ENCODE measurements at regions not wholly inside any gene's neighbourhood (a gene's known extent, or its start where the extent isn't known, plus 50 kb on each side); places are given as distances from the start of the nearest gene placed in this dataset.

DNA sequence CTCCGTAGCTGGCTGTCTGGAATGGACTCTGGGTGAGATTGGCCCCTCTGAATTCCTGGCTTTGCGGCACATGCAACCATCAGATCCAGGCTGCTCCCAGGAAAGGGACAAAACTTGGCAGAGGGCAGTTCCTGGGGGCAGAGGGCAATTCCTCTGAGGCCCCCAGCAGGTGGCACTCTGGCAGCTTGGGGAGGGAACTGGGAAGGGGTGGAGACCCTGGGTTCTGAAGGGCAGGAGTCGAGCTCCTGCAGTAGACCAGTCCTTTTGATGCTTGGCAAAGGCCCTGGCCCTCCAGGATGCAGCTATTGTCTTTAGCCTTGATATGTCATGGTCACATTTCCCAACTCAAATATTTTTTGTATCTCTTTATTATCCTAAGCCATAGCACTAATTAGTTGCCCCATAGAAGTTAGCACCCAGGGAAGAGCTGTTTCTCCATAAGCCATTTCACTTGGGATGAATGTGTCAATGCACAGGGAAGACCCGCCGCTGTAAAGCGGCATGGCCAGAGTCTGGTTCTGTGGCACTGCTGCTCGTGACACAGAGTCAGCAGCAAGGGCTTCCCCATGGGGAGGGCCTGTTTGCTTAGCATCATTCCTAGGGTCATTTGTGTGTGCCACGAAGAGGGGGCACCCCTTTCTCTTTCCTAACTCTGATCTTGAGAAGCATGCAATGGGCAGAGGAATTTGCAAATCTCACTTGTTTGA lies 51.2 kb upstream of the CDK20 start:
- H3K27me3 ChIP-seq (ENCODE audit: insufficient read depth, low read length), result no peaks in the 10 kb centered on the region

DNA sequence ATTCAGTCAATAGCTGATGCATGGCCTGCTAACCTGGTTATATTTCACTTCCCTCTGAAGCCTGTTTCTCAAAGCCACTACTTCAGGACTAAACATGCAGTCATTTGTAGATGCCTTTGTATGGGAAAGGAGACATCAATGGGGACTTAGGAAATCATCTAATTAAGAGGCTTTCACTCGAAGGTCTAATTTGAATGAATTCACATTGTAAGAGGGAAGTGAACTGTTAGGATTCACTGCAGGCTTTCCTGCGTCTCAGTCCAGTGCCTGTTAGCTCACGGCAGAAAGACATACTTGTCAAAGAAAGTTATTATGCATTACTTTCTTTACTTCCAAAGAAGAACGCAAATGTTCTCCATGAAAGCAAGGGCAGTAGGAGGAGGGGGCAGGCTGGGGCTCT lies 50.6 kb upstream of the CDK20 start:
- Histone ChIP-seq H3K27me3 (ENCODE audit: insufficient read depth, low read length) (no peaks in the 10 kb centered on the region), H3K9me3 (ENCODE audit: low read length) (no peaks in the 10 kb centered on the region), H3K36me3 (ENCODE audit: insufficient read depth, low read length) (no peaks in the 10 kb centered on the region), H2AFZ (ENCODE audit: low read depth, low read length) (no peak overlapping the region), H3K4me1 (ENCODE audit: insufficient read depth, low read length) (no peaks in the 10 kb centered on the region), H3K4me3 (ENCODE audit: low read length) (no peak overlapping the region)

More for the DNA sequence above, 51.2 kb upstream of the CDK20 start:
- no peak overlapping the region for H3K4me3 ChIP-seq (ENCODE audit: low read length)
- H3K36me3 ChIP-seq (ENCODE audit: insufficient read depth, low read length), result no peaks in the 10 kb centered on the region
- no peak overlapping the region for H2AFZ ChIP-seq (ENCODE audit: low read depth, low read length)
- H3K4me1 ChIP-seq (ENCODE audit: insufficient read depth, low read length), result no peaks in the 10 kb centered on the region
- H3K9me3 ChIP-seq (ENCODE audit: low read length), result no peaks in the 10 kb centered on the region
